ENCODE measurements at regions not wholly inside any gene's neighbourhood (a gene's known extent, or its start where the extent isn't known, plus 50 kb on each side); places are given as distances from the start of the nearest gene placed in this dataset.

DNA sequence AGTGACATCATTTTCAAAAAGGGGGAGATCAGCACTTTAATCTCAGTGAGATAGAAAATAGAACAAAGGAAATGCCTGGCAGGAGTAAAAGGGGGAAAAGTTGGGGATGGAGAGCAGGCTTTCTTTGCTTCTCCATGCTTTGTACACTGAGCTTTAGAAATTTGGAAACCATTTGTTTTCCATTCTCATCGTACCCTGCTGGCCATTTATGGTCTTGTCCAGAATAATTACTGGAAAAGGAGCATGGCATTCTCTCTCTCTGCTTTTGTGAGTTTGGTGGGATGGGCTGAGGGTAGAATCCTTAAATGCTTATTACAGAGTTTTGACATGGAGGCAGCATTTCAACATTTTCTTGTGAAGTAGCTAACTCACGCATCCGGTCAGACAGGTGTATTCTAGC, 104.4 kb upstream of the FLRT2 start:
- no peaks in the 10 kb centered on the region for H3K9me3 ChIP-seq
- no peaks in the 10 kb centered on the region for H3K36me3 ChIP-seq
- no peaks in the 10 kb centered on the region for H3K27me3 ChIP-seq
- no peak overlapping the region for H3K4me3 ChIP-seq (ENCODE audit: low read depth in 1 of 2, low read length in 1 of 2)
- no peaks in the 10 kb centered on the region for H3K4me1 ChIP-seq (ENCODE audit: control insufficient read depth in 1 of 2, insufficient read depth in 1 of 2, low read depth in 1 of 2, low read length in 1 of 2)
- TF ChIP-seq, protein P1, sequence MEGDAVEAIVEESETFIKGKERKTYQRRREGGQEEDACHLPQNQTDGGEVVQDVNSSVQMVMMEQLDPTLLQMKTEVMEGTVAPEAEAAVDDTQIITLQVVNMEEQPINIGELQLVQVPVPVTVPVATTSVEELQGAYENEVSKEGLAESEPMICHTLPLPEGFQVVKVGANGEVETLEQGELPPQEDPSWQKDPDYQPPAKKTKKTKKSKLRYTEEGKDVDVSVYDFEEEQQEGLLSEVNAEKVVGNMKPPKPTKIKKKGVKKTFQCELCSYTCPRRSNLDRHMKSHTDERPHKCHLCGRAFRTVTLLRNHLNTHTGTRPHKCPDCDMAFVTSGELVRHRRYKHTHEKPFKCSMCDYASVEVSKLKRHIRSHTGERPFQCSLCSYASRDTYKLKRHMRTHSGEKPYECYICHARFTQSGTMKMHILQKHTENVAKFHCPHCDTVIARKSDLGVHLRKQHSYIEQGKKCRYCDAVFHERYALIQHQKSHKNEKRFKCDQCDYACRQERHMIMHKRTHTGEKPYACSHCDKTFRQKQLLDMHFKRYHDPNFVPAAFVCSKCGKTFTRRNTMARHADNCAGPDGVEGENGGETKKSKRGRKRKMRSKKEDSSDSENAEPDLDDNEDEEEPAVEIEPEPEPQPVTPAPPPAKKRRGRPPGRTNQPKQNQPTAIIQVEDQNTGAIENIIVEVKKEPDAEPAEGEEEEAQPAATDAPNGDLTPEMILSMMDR (IDR thresholded peaks at IDR 0.05): no peak
- no peak overlapping the region for H3K27ac ChIP-seq

DNA sequence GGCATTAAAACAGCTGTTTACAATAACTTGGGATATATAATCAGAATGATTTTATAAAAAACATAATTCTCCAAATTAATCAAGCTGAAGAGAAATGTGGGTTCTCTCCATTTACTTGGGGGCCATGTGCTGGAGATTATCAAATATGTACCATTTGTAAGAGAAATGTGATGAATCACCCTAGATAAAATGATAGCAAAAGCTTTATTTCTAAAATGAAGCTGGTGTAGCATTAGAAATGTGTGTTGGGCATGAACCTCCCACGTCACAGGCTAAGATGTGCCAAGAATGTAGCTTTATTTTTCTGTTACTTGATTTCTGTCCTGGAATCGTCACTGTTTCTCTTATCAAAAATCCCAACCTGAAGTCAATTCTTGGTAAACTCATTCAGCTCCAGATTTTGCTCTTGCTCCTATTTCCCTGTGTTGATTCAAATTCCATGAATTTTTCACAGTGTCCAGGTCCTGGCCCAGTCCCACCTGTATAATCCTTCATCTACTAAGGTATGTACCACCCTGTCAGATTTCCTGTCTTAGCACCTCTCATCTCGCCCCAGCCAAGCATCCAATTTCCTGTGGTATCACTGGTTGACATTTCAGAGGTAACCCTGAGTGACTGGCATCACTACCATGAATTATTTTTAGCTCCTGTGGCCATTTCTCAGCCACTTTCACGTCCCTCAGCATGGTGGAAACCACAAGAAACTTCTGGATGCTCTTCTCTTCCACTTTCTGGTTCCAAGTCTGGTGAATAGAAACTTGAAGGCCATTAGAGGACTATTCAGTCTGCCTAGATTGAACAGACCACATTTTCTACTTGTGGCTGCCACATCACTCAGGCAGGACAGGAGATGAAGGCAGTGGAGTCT, 103.6 kb upstream of the FLRT2 start:
- no peaks in the 10 kb centered on the region for H3K4me1 ChIP-seq (ENCODE audit: control insufficient read depth in 1 of 2, insufficient read depth in 1 of 2, low read depth in 1 of 2, low read length in 1 of 2)
- TF ChIP-seq, protein P1 (IDR thresholded peaks at IDR 0.05): no peak
- H3K36me3 ChIP-seq: no peaks in the 10 kb centered on the region
- H3K27me3 ChIP-seq: no peaks in the 10 kb centered on the region
- H3K4me3 ChIP-seq (ENCODE audit: low read depth in 1 of 2, low read length in 1 of 2): no peak overlapping the region
- no peaks in the 10 kb centered on the region for H3K9me3 ChIP-seq
- H3K27ac ChIP-seq: no peak overlapping the region

DNA sequence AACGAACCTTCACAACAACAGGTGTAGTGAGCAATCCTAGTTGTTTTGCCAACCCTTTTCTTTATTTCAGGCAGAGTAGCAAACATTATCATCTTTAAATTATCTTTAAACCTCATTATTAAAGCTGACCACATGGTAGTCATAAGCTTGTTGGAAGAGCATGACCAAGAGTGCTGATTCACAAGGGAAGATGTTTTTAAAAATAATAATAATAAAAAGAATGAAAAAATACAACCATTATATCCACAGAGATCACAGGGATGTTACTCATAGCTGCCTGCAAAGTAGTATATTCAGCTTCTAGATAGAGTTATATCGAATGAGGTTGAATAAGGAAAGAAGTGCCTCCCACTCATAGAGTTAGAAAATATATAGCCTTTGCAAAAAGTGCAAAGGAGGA, 101.0 kb upstream of the FLRT2 start:
- H3K4me3 ChIP-seq (ENCODE audit: low read depth in 1 of 2, low read length in 1 of 2): no peak overlapping the region
- no peaks in the 10 kb centered on the region for H3K9me3 ChIP-seq
- H3K36me3 ChIP-seq: no peaks in the 10 kb centered on the region
- TF ChIP-seq, protein P1 (IDR thresholded peaks at IDR 0.05): no peak
- no peaks in the 10 kb centered on the region for H3K4me1 ChIP-seq (ENCODE audit: control insufficient read depth in 1 of 2, insufficient read depth in 1 of 2, low read depth in 1 of 2, low read length in 1 of 2)
- no peaks in the 10 kb centered on the region for H3K27me3 ChIP-seq
- H3K27ac ChIP-seq: no peak overlapping the region

DNA sequence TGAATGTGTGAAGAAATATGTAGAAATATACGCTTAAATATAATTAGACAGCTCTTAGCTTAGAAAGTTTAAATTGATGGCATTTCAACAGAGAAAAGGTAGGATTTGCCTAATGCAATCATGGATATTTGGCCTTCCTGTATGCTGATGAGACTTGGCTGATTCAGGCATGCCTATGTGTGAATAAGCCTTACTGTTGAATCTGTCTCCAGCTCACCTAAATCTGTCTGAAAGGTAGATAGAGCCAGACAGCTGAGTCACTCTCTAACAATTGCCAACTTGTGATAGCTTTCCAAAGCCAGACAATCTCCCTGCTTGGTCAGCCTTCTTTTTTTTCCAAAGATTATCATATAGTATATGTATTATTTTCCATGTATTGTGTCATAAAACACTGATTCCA, 92.8 kb upstream of the FLRT2 start:
- Histone ChIP-seq H3K27me3 (no peaks in the 10 kb centered on the region), H3K27ac (no peak overlapping the region), H3K9me3 (no peaks in the 10 kb centered on the region), H3K4me3 (ENCODE audit: low read depth in 1 of 2, low read length in 1 of 2) (no peak overlapping the region), H3K4me1 (ENCODE audit: control insufficient read depth in 1 of 2, insufficient read depth in 1 of 2, low read depth in 1 of 2, low read length in 1 of 2) (no peaks in the 10 kb centered on the region), H3K36me3 (no peaks in the 10 kb centered on the region)
- TF ChIP-seq, protein P1 (IDR thresholded peaks at IDR 0.05): no peak

DNA sequence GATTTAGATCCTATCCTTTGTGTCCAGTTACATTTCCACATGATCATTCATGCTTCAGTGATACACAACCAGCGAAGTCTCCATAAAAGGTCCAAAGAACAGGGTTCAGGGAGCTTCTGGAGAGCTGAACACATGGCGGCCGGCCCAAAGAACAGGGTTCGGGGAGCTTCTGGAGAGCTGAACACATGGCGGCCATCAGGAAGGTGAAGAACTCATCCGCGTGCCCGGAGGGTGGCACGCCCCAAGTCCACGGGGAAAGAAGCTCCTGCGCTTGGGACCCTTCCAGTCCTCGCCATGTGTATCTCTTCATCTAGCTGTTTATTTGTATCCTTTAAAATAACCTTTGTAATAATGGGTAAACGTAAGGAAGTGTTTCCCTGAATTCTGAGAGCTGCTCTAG, 91.9 kb upstream of the FLRT2 start:
- Histone ChIP-seq H3K4me1 (ENCODE audit: control insufficient read depth in 1 of 2, insufficient read depth in 1 of 2, low read depth in 1 of 2, low read length in 1 of 2) (no peaks in the 10 kb centered on the region), H3K27ac (no peak overlapping the region), H3K9me3 (no peaks in the 10 kb centered on the region), H3K36me3 (no peaks in the 10 kb centered on the region), H3K4me3 (ENCODE audit: low read depth in 1 of 2, low read length in 1 of 2) (no peak overlapping the region), H3K27me3 (no peaks in the 10 kb centered on the region)
- TF ChIP-seq, protein P1 (IDR thresholded peaks at IDR 0.05): no peak
